Neural cell (in vitro differentiated cells): ENCODE measurements at regions not wholly inside any gene's neighbourhood (a gene's known extent, or its start where the extent isn't known, plus 50 kb on each side); places are given as distances from the start of the nearest gene placed in this dataset.

Experiments
- CTCF ChIP-seq: fragments of 450-650 bp; IDR thresholded peaks from 2 replicates; pipeline ENCODE4 v1.5.1; 2014; ENCODE audit warnings: antibody characterized with exemption, mild to moderate bottlenecking, moderate library complexity; ENCODE audit not compliant: poor library complexity, severe bottlenecking
- EP300 ChIP-seq: fragments of 450-650 bp; conservative IDR thresholded peaks from 2 replicates; pipeline ENCODE4 v1.6.1; 2014; ENCODE audit warnings: antibody characterized with exemption, mild to moderate bottlenecking, moderate library complexity; ENCODE audit not compliant: poor library complexity, severe bottlenecking
- EZH2 ChIP-seq: fragments of 200-600, 300-800 bp; shearing (Covaris generic), sonication (generic); IDR thresholded peaks from 2 replicates; pipeline ENCODE4 v1.6.1; 2014; ENCODE audit warnings: antibody characterized with exemption, low read length, borderline replicate concordance, mild to moderate bottlenecking; ENCODE audit not compliant: insufficient read depth, poor library complexity, severe bottlenecking
- MXI1 ChIP-seq: fragments of 450-650 bp; conservative IDR thresholded peaks from 2 replicates; pipeline ENCODE4 v1.6.1; 2014; ENCODE audit warnings: antibody characterized with exemption, mild to moderate bottlenecking; ENCODE audit not compliant: poor library complexity, severe bottlenecking
- POLR2AphosphoS5 ChIP-seq: IDR thresholded peaks from 2 replicates; pipeline ENCODE4 v1.6.1; 2012
- REST ChIP-seq: IDR thresholded peaks from 2 replicates; pipeline ENCODE4 v1.6.1; 2012; ENCODE audit warnings: borderline replicate concordance

GRCh38 chr19:30309176-30309575 is 63.0 kb upstream of the ZNF536 start:
- no peak for TF ChIP-seq CTCF
- no peak for TF ChIP-seq POLR2AphosphoS5
- no peak for TF ChIP-seq EP300
- no peak for TF ChIP-seq EZH2
- TF ChIP-seq REST: no peak
- TF ChIP-seq MXI1: no peak
